ENCODE measurements at regions not wholly inside any gene's neighbourhood (a gene's known extent, or its start where the extent isn't known, plus 50 kb on each side); places are given as distances from the start of the nearest gene placed in this dataset.

DNA sequence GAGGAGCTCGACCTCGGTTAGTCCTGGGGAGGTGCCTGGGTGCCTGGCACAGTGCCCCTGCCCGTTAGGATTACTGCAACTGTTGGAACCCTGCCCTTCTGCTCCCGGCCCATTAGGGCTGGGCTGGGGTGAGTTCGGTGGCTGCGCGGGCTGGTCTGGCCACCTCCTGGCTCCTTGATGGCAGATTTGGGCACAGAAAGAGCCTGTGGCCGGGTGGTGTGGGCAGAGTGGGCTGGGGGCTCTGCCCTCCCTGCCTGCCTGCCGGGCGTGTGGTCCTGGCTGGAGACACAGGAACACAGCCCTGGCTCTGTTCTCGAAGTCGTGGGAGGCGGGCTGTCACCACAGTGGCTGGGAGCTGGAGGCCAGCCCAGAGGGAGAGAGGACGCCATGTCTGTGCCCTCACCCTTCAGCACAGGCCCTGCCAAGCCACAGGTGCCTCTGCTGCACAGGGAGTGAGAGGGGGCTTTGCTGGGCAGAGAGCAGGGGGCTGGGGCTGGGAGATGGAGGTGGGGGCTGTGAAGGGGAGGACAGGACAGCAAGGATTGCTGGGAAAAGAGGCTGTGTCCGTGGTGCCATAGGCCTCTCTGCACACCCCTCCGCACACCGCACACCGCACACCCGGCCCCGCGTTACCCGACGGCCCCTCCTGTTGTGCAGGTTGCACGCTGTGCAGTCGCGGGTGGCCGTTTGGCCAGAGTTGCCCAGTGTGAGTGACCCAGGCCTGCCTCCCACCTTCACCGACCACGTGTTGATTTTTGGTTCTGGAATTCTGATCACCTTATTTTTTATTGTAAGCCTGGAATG lies 236.6 kb upstream of the GSE1 start:
- Histone ChIP-seq H3K79me2 (ENCODE audit: low read length) (no peaks in the 10 kb centered on the region), H3K4me1 (ENCODE audit: low read length) (no peaks in the 10 kb centered on the region), H3K27ac (ENCODE audit: low read length) (no peak overlapping the region)

DNA sequence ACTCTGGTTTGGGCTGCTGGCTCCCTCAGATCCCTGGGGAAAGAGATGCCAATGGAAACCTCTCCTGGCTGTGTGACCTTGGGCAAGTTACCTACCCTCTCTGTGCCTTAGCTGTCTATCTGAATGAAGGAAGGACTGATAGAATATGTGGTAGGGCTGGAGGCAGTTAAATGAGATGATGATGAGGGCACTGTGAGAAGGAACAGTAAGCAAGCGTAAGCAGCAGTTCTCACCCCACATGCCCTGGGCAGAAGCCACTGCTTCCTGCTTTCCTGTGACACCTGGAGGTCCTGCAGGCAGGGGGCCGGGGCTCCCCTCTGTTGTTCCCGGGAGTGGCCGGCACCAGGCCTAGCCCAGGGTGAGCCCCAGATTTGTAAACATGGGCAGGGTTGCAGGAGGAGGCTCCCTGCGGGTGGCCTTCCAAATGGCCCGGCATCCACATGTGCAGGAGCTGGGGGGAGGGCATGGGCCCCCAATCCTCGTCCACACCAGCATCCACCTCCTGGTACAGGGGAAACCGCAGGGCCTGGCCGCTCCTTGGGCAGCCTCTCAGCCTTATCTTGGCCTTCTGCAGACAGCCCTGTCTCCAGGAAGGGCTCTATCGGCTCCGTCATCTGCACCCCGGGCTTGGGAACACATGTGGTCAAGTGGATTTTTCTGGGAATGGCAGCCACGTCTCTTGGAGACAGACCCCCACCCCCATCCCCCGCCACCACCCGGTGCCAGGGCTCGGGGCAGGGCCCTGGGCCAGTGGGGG lies 235.6 kb upstream of the GSE1 start:
- no peak overlapping the region for H3K4me2 ChIP-seq (ENCODE audit: low read length)
- TF ChIP-seq, protein P1, sequence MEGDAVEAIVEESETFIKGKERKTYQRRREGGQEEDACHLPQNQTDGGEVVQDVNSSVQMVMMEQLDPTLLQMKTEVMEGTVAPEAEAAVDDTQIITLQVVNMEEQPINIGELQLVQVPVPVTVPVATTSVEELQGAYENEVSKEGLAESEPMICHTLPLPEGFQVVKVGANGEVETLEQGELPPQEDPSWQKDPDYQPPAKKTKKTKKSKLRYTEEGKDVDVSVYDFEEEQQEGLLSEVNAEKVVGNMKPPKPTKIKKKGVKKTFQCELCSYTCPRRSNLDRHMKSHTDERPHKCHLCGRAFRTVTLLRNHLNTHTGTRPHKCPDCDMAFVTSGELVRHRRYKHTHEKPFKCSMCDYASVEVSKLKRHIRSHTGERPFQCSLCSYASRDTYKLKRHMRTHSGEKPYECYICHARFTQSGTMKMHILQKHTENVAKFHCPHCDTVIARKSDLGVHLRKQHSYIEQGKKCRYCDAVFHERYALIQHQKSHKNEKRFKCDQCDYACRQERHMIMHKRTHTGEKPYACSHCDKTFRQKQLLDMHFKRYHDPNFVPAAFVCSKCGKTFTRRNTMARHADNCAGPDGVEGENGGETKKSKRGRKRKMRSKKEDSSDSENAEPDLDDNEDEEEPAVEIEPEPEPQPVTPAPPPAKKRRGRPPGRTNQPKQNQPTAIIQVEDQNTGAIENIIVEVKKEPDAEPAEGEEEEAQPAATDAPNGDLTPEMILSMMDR (IDR thresholded peaks at IDR 0.05; ENCODE audit: low read depth, low read length), result no peak
- no peak for TF ChIP-seq EZH2phosphoT487 (IDR thresholded peaks at IDR 0.05; ENCODE audit: low read depth)

More for the DNA sequence above, 236.6 kb upstream of the GSE1 start:
- TF ChIP-seq, protein P1 (IDR thresholded peaks at IDR 0.05; ENCODE audit: low read depth, low read length), result no peak
- no peak for TF ChIP-seq EZH2phosphoT487 (IDR thresholded peaks at IDR 0.05; ENCODE audit: low read depth)
- no peak overlapping the region for H2AFZ ChIP-seq (ENCODE audit: low read depth, low read length)
- H3K9ac ChIP-seq (ENCODE audit: low read length), result no peak overlapping the region
- H3K4me3 ChIP-seq (ENCODE audit: low read length), result no peak overlapping the region
- no peaks in the 10 kb centered on the region for H4K20me1 ChIP-seq (ENCODE audit: insufficient read depth, low read length)
- H3K27me3 ChIP-seq (ENCODE audit: low read depth, low read length), result peaks cover 33% of the 10 kb centered on the region
- no peaks in the 10 kb centered on the region for H3K36me3 ChIP-seq (replicated peaks; ENCODE audit: low read depth, low read length)
- no peak overlapping the region for H3K4me2 ChIP-seq (ENCODE audit: low read length)
- H3K9me3 ChIP-seq (ENCODE audit: insufficient read depth, low read length), result no peaks in the 10 kb centered on the region

DNA sequence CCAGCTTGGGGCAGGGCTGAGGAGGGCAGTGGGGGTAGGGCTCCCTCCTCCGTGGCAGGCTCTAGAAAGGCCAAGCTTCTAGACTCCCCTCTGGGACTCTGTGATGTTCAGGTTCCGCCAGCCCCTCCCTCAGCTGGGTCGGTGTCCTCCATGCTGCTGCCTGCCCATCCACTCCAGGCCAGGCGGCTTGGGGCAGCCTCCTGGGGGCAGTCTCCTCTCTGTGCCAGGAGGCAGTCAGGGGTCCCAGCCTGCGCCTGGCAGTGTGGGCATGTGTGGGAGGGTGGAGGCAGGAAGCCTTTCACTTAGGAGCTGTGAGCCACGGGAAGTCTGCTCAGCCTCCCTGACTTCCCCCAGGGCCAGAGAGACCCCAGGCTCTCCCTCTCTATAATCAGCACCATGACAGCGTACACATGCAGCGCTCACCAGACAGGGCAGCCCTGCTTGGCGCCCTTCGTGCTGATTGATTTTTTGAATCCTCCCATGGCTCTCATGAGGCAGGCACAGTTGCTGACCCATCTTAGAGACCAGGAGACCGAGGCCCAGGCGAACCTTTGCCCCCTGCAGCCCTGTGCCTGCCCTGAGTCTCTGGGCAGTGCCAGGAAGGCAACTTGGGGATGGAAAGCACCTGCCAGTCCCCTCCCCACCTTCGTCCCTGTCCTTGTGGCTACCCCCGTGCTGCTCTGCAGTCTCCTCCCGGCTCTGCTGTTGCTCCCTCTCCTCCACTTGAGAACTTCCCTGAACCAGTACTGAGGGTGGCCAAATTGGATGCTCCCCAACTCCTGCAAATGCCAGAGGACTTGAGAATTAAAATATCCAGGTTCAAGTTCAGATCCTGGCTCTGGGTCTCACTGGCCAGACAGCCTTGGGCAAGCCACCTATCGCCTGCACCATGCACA lies 234.7 kb upstream of the GSE1 start:
- Histone ChIP-seq H3K9me3 (ENCODE audit: insufficient read depth, low read length) (no peaks in the 10 kb centered on the region), H3K36me3 (replicated peaks; ENCODE audit: low read depth, low read length) (no peaks in the 10 kb centered on the region), H4K20me1 (ENCODE audit: insufficient read depth, low read length) (no peaks in the 10 kb centered on the region), H3K4me3 (ENCODE audit: low read length) (no peak overlapping the region), H3K27me3 (ENCODE audit: low read depth, low read length) (peaks cover 33% of the 10 kb centered on the region), H3K27ac (ENCODE audit: low read length) (no peak overlapping the region), H3K79me2 (ENCODE audit: low read length) (no peaks in the 10 kb centered on the region), H3K9ac (ENCODE audit: low read length) (no peak overlapping the region), H3K4me1 (ENCODE audit: low read length) (no peaks in the 10 kb centered on the region), H2AFZ (ENCODE audit: low read depth, low read length) (no peak overlapping the region), H3K4me2 (ENCODE audit: low read length) (no peak overlapping the region)
- TF ChIP-seq, protein P1 (IDR thresholded peaks at IDR 0.05; ENCODE audit: low read depth, low read length), result no peak
- TF ChIP-seq EZH2phosphoT487 (IDR thresholded peaks at IDR 0.05; ENCODE audit: low read depth), result no peak

More for the DNA sequence above, 235.6 kb upstream of the GSE1 start:
- no peaks in the 10 kb centered on the region for H3K4me1 ChIP-seq (ENCODE audit: low read length)
- no peaks in the 10 kb centered on the region for H4K20me1 ChIP-seq (ENCODE audit: insufficient read depth, low read length)
- H3K79me2 ChIP-seq (ENCODE audit: low read length), result no peaks in the 10 kb centered on the region
- H3K27ac ChIP-seq (ENCODE audit: low read length), result no peak overlapping the region
- no peak overlapping the region for H3K9ac ChIP-seq (ENCODE audit: low read length)
- H3K9me3 ChIP-seq (ENCODE audit: insufficient read depth, low read length), result no peaks in the 10 kb centered on the region
- H3K4me3 ChIP-seq (ENCODE audit: low read length), result no peak overlapping the region
- H2AFZ ChIP-seq (ENCODE audit: low read depth, low read length), result no peak overlapping the region
- H3K36me3 ChIP-seq (replicated peaks; ENCODE audit: low read depth, low read length), result no peaks in the 10 kb centered on the region
- H3K27me3 ChIP-seq (ENCODE audit: low read depth, low read length), result peaks cover 33% of the 10 kb centered on the region
